ENCODE measurements at regions not wholly inside any gene's neighbourhood (a gene's known extent, or its start where the extent isn't known, plus 50 kb on each side); places are given as distances from the start of the nearest gene placed in this dataset.

DNA sequence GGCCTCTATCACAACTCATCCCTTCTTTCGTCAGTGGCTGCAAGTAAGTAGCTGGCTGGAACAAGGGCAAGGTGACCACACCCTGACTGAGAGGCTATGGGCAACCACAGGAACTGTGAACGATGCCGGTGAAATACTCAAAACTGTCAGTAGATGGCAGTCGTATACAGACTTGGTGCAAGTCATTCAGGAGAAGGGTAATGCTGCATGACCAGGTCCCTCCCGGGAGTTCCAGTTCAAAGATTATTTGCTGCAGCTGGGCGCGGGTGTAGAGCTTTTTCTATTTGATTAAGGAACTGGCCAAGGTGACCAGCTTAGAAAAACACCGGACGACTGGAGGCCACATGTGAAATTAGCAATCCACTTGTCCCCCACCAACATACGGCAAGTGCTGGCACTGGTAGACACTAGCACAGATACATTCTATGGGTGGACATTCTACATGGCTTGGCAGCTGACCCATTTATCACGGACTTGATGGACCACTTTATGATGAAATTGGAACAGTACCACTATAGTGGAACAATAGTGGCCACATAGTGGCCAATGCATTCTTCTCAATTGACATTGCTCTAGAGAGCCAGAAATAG lies 726.6 kb downstream of the TRAM1L1 start:
- 32 to 54% (median 36%) methylated on average over 11 of the region's 11 CpGs for WGBS, 5 donors
- H3K4me3 ChIP-seq, result no peak overlapping the region
- no peaks in the 10 kb centered on the region for H3K9me3 ChIP-seq
- no peak overlapping the region for H3K27ac ChIP-seq
- no peaks in the 10 kb centered on the region for H3K36me3 ChIP-seq
- intact Hi-C loops (cut with DNase I; ENCODE audit: low total_unique reads), result no loop called here
- no peaks in the 10 kb centered on the region for H3K27me3 ChIP-seq
- no peak for TF ChIP-seq POLR2AphosphoS5 (IDR thresholded peaks at IDR 0.05)
- TF ChIP-seq, protein P1, sequence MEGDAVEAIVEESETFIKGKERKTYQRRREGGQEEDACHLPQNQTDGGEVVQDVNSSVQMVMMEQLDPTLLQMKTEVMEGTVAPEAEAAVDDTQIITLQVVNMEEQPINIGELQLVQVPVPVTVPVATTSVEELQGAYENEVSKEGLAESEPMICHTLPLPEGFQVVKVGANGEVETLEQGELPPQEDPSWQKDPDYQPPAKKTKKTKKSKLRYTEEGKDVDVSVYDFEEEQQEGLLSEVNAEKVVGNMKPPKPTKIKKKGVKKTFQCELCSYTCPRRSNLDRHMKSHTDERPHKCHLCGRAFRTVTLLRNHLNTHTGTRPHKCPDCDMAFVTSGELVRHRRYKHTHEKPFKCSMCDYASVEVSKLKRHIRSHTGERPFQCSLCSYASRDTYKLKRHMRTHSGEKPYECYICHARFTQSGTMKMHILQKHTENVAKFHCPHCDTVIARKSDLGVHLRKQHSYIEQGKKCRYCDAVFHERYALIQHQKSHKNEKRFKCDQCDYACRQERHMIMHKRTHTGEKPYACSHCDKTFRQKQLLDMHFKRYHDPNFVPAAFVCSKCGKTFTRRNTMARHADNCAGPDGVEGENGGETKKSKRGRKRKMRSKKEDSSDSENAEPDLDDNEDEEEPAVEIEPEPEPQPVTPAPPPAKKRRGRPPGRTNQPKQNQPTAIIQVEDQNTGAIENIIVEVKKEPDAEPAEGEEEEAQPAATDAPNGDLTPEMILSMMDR (IDR thresholded peaks at IDR 0.05), result peak in 5 of 7 experiments; percentile 20 to 70 (median 37)
- no peak for TF ChIP-seq EP300 (IDR thresholded peaks at IDR 0.05)
- no peak for TF ChIP-seq POLR2A (IDR thresholded peaks at IDR 0.05)
- peak; percentile 69 to 78 for DNase-seq
- H3K4me1 ChIP-seq, result no peaks in the 10 kb centered on the region

DNA sequence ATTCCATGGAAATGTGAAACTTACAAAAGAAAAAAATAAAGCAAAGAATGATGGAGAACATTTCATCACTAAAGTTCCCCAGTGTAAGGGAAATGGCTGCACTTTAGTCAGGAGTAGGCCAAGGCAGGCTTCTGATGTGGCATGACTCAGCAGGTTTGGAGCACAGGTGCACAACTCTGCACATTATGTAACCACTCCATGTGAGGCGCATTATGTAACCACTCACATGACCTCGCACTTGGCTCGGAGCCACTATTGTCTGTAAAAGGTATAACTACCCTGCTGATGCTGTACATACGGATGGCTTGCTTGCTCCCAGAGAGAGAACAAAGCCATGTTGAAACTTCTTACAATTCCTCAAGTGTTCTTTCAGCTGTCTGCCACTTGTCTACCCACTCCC lies 727.6 kb downstream of the TRAM1L1 start:
- TF ChIP-seq POLR2AphosphoS5 (IDR thresholded peaks at IDR 0.05) (no peak), EP300 (IDR thresholded peaks at IDR 0.05) (no peak), POLR2A (IDR thresholded peaks at IDR 0.05) (no peak)
- TF ChIP-seq, protein P1 (IDR thresholded peaks at IDR 0.05), result no peak
- intact Hi-C loops (cut with DNase I; ENCODE audit: low total_unique reads), result no loop called here
- 87 to 91% (median 88%) methylated on average over 4 of the region's 4 CpGs for WGBS, 5 donors
- no peaks in the 10 kb centered on the region for H3K4me1 ChIP-seq
- H3K36me3 ChIP-seq, result no peaks in the 10 kb centered on the region
- H3K27me3 ChIP-seq, result no peaks in the 10 kb centered on the region
- no peaks in the 10 kb centered on the region for H3K9me3 ChIP-seq
- no peak overlapping the region for H3K27ac ChIP-seq
- DNase-seq, result peak; percentile 26 to 48
- no peak overlapping the region for H3K4me3 ChIP-seq

DNA sequence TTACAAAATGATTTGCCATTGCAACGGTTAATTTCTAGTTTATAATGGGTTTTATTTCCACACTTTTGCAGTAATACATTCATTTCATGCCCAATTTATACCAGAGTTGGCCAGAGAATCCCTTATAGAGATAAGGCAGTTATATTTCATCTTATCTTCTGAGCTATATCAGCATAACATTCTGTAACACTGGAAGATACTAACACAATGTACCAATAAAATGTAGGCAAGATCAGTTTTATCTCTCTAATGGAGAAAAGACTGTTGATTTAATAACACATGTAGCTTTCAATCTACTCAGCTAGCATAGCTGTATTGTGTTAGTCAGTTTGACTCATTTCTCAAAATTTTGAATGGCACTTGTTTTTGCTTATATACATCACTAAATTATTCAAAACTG lies 738.6 kb downstream of the TRAM1L1 start:
- no peaks in the 10 kb centered on the region for H3K36me3 ChIP-seq
- 46 to 69% (median 58%) methylated on average over 1 of the region's 1 CpG for WGBS, 5 donors
- no peaks in the 10 kb centered on the region for H3K4me1 ChIP-seq
- no peak overlapping the region for H3K4me3 ChIP-seq
- intact Hi-C loops (cut with DNase I; ENCODE audit: low total_unique reads), result no loop called here
- no peaks in the 10 kb centered on the region for H3K9me3 ChIP-seq
- no peak overlapping the region for H3K27ac ChIP-seq
- TF ChIP-seq EP300 (IDR thresholded peaks at IDR 0.05) (no peak), POLR2AphosphoS5 (IDR thresholded peaks at IDR 0.05) (no peak), POLR2A (IDR thresholded peaks at IDR 0.05) (no peak)
- TF ChIP-seq, protein P1 (IDR thresholded peaks at IDR 0.05), result no peak
- H3K27me3 ChIP-seq, result no peaks in the 10 kb centered on the region
- DNase-seq, result no peak

DNA sequence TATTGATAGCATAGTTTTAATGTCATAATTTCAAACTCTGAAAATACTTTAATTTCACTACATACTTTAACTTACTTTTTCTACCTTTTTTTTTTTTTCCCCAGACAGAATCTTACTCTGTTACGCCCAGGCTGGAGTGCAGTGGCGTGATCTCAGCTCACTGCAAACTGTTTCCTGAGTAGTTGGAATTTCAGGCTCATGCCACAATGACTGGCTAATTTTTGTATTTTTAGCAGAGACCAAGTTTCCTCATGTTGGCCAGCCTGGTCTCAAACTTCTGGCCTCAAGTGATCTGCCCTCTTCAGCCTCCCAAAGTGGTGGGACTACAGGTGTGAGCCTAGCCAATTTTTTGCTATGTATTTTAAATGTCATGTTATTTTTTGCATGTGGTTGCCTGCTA lies 741.6 kb downstream of the TRAM1L1 start:
- H3K27me3 ChIP-seq, result no peaks in the 10 kb centered on the region
- H3K27ac ChIP-seq, result no peak overlapping the region
- 75 to 89% (median 82%) methylated on average over 2 of the region's 2 CpGs for WGBS, 5 donors
- TF ChIP-seq POLR2A (IDR thresholded peaks at IDR 0.05), result no peak
- no peak for TF ChIP-seq POLR2AphosphoS5 (IDR thresholded peaks at IDR 0.05)
- TF ChIP-seq, protein P1 (IDR thresholded peaks at IDR 0.05), result no peak
- TF ChIP-seq EP300 (IDR thresholded peaks at IDR 0.05), result no peak
- no peak overlapping the region for H3K4me3 ChIP-seq
- H3K36me3 ChIP-seq, result no peaks in the 10 kb centered on the region
- DNase-seq, result no peak
- intact Hi-C loops (cut with DNase I; ENCODE audit: low total_unique reads), result no loop called here
- no peaks in the 10 kb centered on the region for H3K4me1 ChIP-seq
- no peaks in the 10 kb centered on the region for H3K9me3 ChIP-seq
